ENCODE measurements at regions not wholly inside any gene's neighbourhood (a gene's known extent, or its start where the extent isn't known, plus 50 kb on each side); places are given as distances from the start of the nearest gene placed in this dataset.

- Histone ChIP-seq H3K4me3 (ENCODE audit: low read length) (no peak overlapping the region), H3K4me1 (ENCODE audit: insufficient read depth, low read length) (no peaks in the 10 kb centered on the region), H3K27ac (ENCODE audit: low read depth, low read length) (no peak overlapping the region), H3K36me3 (ENCODE audit: insufficient read depth, low read length) (no peaks in the 10 kb centered on the region), H3K9me3 (ENCODE audit: low read length) (no peaks in the 10 kb centered on the region), H3K27me3 (ENCODE audit: insufficient read depth, low read length, poor library complexity, severe bottlenecking) (no peaks in the 10 kb centered on the region)
- H3K27me3 Mint-ChIP-seq, result no peaks in the 10 kb centered on the region
- CTCF ChIA-PET, result no interaction called here
- POLR2A ChIA-PET, result no interaction called here
- peaks cover 0 to 1% (median 0%) of the 10 kb centered on the region in 3 donors for H3K36me3 Mint-ChIP-seq
- no peak overlapping the region for H3K4me3 Mint-ChIP-seq
- no peak overlapping the region for H3K27ac Mint-ChIP-seq
- H3K9me3 Mint-ChIP-seq, result peaks cover 0 to 13% (median 3%) of the 10 kb centered on the region in 5 donors
- no peak for DNase-seq
- no peaks in the 10 kb centered on the region for H3K4me1 Mint-ChIP-seq
Observed at GRCh38 chr3:117519776-117520175, 810.2 kb downstream of the TUSC7 start.

- Mint-ChIP-seq H3K4me1 (no peaks in the 10 kb centered on the region), H3K9me3 (peaks cover 0 to 13% (median 3%) of the 10 kb centered on the region in 5 donors), H3K36me3 (peaks cover 0 to 2% (median 0%) of the 10 kb centered on the region in 3 donors), H3K27ac (no peak overlapping the region), H3K4me3 (no peak overlapping the region), H3K27me3 (no peaks in the 10 kb centered on the region)
- no peaks in the 10 kb centered on the region for H3K9me3 ChIP-seq (ENCODE audit: low read length)
- no peak overlapping the region for H3K4me3 ChIP-seq (ENCODE audit: low read length)
- no peak for DNase-seq
- H3K36me3 ChIP-seq (ENCODE audit: insufficient read depth, low read length), result no peaks in the 10 kb centered on the region
- no peaks in the 10 kb centered on the region for H3K27me3 ChIP-seq (ENCODE audit: insufficient read depth, low read length, poor library complexity, severe bottlenecking)
- CTCF ChIA-PET, result no interaction called here
- POLR2A ChIA-PET, result no interaction called here
- H3K27ac ChIP-seq (ENCODE audit: low read depth, low read length), result no peak overlapping the region
- H3K4me1 ChIP-seq (ENCODE audit: insufficient read depth, low read length), result no peaks in the 10 kb centered on the region
Observed at GRCh38 chr3:117520582-117520981, 811.0 kb downstream of the TUSC7 start.

GRCh38 chr3:117523418-117523817, 813.8 kb downstream of the TUSC7 start:
- H3K27ac ChIP-seq (ENCODE audit: low read depth, low read length), result no peak overlapping the region

GRCh38 chr3:117524890-117525289, 815.3 kb downstream of the TUSC7 start:
- H3K27ac Mint-ChIP-seq, result no peak overlapping the region
- peaks cover 0 to 2% (median 0%) of the 10 kb centered on the region in 3 donors for H3K36me3 Mint-ChIP-seq
- H3K4me3 ChIP-seq (ENCODE audit: low read length), result no peak overlapping the region
- DNase-seq, result no peak
- no peak overlapping the region for H3K4me3 Mint-ChIP-seq
- H3K27ac ChIP-seq (ENCODE audit: low read depth, low read length), result no peak overlapping the region
- H3K27me3 Mint-ChIP-seq, result no peaks in the 10 kb centered on the region
- CTCF ChIA-PET, result no interaction called here
- peaks cover 0 to 12% (median 4%) of the 10 kb centered on the region in 5 donors for H3K9me3 Mint-ChIP-seq
- H3K27me3 ChIP-seq (ENCODE audit: insufficient read depth, low read length, poor library complexity, severe bottlenecking), result no peaks in the 10 kb centered on the region
- POLR2A ChIA-PET, result no interaction called here
- H3K36me3 ChIP-seq (ENCODE audit: insufficient read depth, low read length), result no peaks in the 10 kb centered on the region
- H3K4me1 ChIP-seq (ENCODE audit: insufficient read depth, low read length), result no peaks in the 10 kb centered on the region
- no peaks in the 10 kb centered on the region for H3K4me1 Mint-ChIP-seq
- no peaks in the 10 kb centered on the region for H3K9me3 ChIP-seq (ENCODE audit: low read length)

More at GRCh38 chr3:117523418-117523817, 813.8 kb downstream of the TUSC7 start:
- Mint-ChIP-seq H3K9me3 (peaks cover 0 to 7% (median 6%) of the 10 kb centered on the region in 5 donors), H3K4me3 (no peak overlapping the region), H3K27ac (no peak overlapping the region), H3K36me3 (peaks cover 0 to 2% (median 0%) of the 10 kb centered on the region in 3 donors), H3K27me3 (no peaks in the 10 kb centered on the region), H3K4me1 (no peaks in the 10 kb centered on the region)
- POLR2A ChIA-PET, result no interaction called here
- H3K27me3 ChIP-seq (ENCODE audit: insufficient read depth, low read length, poor library complexity, severe bottlenecking), result no peaks in the 10 kb centered on the region
- H3K9me3 ChIP-seq (ENCODE audit: low read length), result no peaks in the 10 kb centered on the region
- H3K4me3 ChIP-seq (ENCODE audit: low read length), result no peak overlapping the region
- no peaks in the 10 kb centered on the region for H3K4me1 ChIP-seq (ENCODE audit: insufficient read depth, low read length)
- CTCF ChIA-PET, result no interaction called here
- no peaks in the 10 kb centered on the region for H3K36me3 ChIP-seq (ENCODE audit: insufficient read depth, low read length)
- no peak for DNase-seq

GRCh38 chr3:117526470-117527079, 817.0 kb downstream of the TUSC7 start:
- Mint-ChIP-seq H3K27ac (no peak overlapping the region), H3K9me3 (peaks cover 0 to 14% (median 7%) of the 10 kb centered on the region in 5 donors), H3K36me3 (peaks cover 0 to 1% (median 0%) of the 10 kb centered on the region in 3 donors), H3K4me1 (no peaks in the 10 kb centered on the region), H3K4me3 (no peak overlapping the region), H3K27me3 (no peaks in the 10 kb centered on the region)
- H3K9me3 ChIP-seq (ENCODE audit: low read length), result no peaks in the 10 kb centered on the region
- H3K4me3 ChIP-seq (ENCODE audit: low read length), result no peak overlapping the region
- ChIA-PET CTCF (no interaction called here), POLR2A (no interaction called here)
- H3K27me3 ChIP-seq (ENCODE audit: insufficient read depth, low read length, poor library complexity, severe bottlenecking), result no peaks in the 10 kb centered on the region
- H3K4me1 ChIP-seq (ENCODE audit: insufficient read depth, low read length), result no peaks in the 10 kb centered on the region
- no peaks in the 10 kb centered on the region for H3K36me3 ChIP-seq (ENCODE audit: insufficient read depth, low read length)
- DNase-seq, result no peak
- no peak overlapping the region for H3K27ac ChIP-seq (ENCODE audit: low read depth, low read length)

GRCh38 chr3:117527346-117527745, 817.8 kb downstream of the TUSC7 start:
- CTCF ChIA-PET, result no interaction called here
- H3K4me3 ChIP-seq (ENCODE audit: low read length), result no peak overlapping the region
- Mint-ChIP-seq H3K9me3 (peaks cover 0 to 11% (median 7%) of the 10 kb centered on the region in 5 donors), H3K27ac (no peak overlapping the region), H3K4me1 (no peaks in the 10 kb centered on the region), H3K27me3 (no peaks in the 10 kb centered on the region), H3K4me3 (no peak overlapping the region), H3K36me3 (peaks cover 0 to 1% (median 0%) of the 10 kb centered on the region in 3 donors)
- no peaks in the 10 kb centered on the region for H3K4me1 ChIP-seq (ENCODE audit: insufficient read depth, low read length)
- H3K9me3 ChIP-seq (ENCODE audit: low read length), result no peaks in the 10 kb centered on the region
- no peak overlapping the region for H3K27ac ChIP-seq (ENCODE audit: low read depth, low read length)
- DNase-seq, result no peak
- H3K27me3 ChIP-seq (ENCODE audit: insufficient read depth, low read length, poor library complexity, severe bottlenecking), result no peaks in the 10 kb centered on the region
- POLR2A ChIA-PET, result no interaction called here
- H3K36me3 ChIP-seq (ENCODE audit: insufficient read depth, low read length), result no peaks in the 10 kb centered on the region

- H3K9me3 Mint-ChIP-seq, result peaks cover 0 to 11% (median 7%) of the 10 kb centered on the region in 5 donors
- H3K4me1 ChIP-seq (ENCODE audit: insufficient read depth, low read length), result no peaks in the 10 kb centered on the region
- H3K4me3 ChIP-seq (ENCODE audit: low read length), result no peak overlapping the region
- H3K4me3 Mint-ChIP-seq, result no peak overlapping the region
- no peaks in the 10 kb centered on the region for H3K27me3 Mint-ChIP-seq
- no peak for DNase-seq
- ChIA-PET POLR2A (no interaction called here), CTCF (no interaction called here)
- peaks cover 0 to 1% (median 0%) of the 10 kb centered on the region in 3 donors for H3K36me3 Mint-ChIP-seq
- H3K27ac Mint-ChIP-seq, result no peak overlapping the region
- H3K27me3 ChIP-seq (ENCODE audit: insufficient read depth, low read length, poor library complexity, severe bottlenecking), result no peaks in the 10 kb centered on the region
- H3K36me3 ChIP-seq (ENCODE audit: insufficient read depth, low read length), result no peaks in the 10 kb centered on the region
- H3K9me3 ChIP-seq (ENCODE audit: low read length), result no peaks in the 10 kb centered on the region
- no peak overlapping the region for H3K27ac ChIP-seq (ENCODE audit: low read depth, low read length)
- no peaks in the 10 kb centered on the region for H3K4me1 Mint-ChIP-seq
Observed at GRCh38 chr3:117528688-117529087, 819.1 kb downstream of the TUSC7 start.

- H3K36me3 Mint-ChIP-seq, result no peaks in the 10 kb centered on the region
- Histone ChIP-seq H3K9me3 (ENCODE audit: low read length) (no peaks in the 10 kb centered on the region), H3K4me1 (ENCODE audit: insufficient read depth, low read length) (no peaks in the 10 kb centered on the region), H3K27me3 (ENCODE audit: insufficient read depth, low read length, poor library complexity, severe bottlenecking) (no peaks in the 10 kb centered on the region), H3K4me3 (ENCODE audit: low read length) (no peak overlapping the region), H3K27ac (ENCODE audit: low read depth, low read length) (no peak overlapping the region), H3K36me3 (ENCODE audit: insufficient read depth, low read length) (no peaks in the 10 kb centered on the region)
- CTCF ChIA-PET, result no interaction called here
- no peaks in the 10 kb centered on the region for H3K4me1 Mint-ChIP-seq
- no peak for DNase-seq
- H3K9me3 Mint-ChIP-seq, result peaks cover 6 to 15% (median 7%) of the 10 kb centered on the region in 5 donors
- POLR2A ChIA-PET, result no interaction called here
- H3K27me3 Mint-ChIP-seq, result no peaks in the 10 kb centered on the region
- H3K4me3 Mint-ChIP-seq, result no peak overlapping the region
- no peak overlapping the region for H3K27ac Mint-ChIP-seq
Observed at GRCh38 chr3:117531078-117531767, 821.6 kb downstream of the TUSC7 start.

All from CD8-positive, alpha-beta memory T cell (primary cell).